GM12865 (cell line): ENCODE measurements at regions not wholly inside any gene's neighbourhood (a gene's known extent, or its start where the extent isn't known, plus 50 kb on each side); places are given as distances from the start of the nearest gene placed in this dataset.
"Not testable (repeated sequence)": the region's sequence is repeated elsewhere in the genome, so short reads cannot be mapped to it uniquely, and the experiment has no call there.

Experiments used
- DNase-seq: peaks from one replicate; pipeline ENCODE4 v3.0.0; 2010; ENCODE audit warnings: low read depth
- H3K4me3 ChIP-seq: 2 replicates; pipeline ENCODE4 v1.5.1; 2011; ENCODE audit warnings: mild to moderate bottlenecking, low read depth, low read length, control low read depth
- CTCF ChIP-seq: IDR thresholded peaks from 2 replicates; pipeline ENCODE4 v1.5.1; 2011; ENCODE audit warnings: low read length, control low read depth, low read depth, inconsistent platforms; ENCODE audit not compliant: insufficient read depth; ENCODE audit errors: missing control alignments

DNA sequence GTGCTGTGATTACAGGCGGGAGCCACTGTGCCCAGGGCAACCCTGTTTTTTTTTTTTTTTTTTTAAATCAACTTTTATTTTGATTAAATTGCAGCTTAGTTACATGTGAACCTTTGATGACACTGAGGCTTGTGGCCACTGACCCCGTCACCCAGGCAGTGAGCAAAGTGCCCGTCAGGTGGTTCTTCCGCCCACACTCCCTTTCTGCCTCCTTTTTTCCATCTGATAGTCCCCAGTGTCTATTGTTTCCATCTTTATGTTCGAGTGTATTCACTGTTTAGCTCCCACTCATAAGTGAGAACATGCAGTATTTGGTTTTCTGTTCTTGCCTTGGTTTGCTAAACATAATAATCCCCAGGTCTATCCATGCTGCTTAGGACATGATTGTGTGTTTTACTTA lies 110.9 kb upstream of the GRK3 start:
- no peak overlapping the region for H3K4me3 ChIP-seq
- no peak for DNase-seq
- no peak for TF ChIP-seq CTCF

- H3K4me3 ChIP-seq, DNase-seq: not testable (repeated sequence)
These were observed 108.0 kb upstream of the GRK3 start for GRCh38 chr22:25456300-25457043.

DNA sequence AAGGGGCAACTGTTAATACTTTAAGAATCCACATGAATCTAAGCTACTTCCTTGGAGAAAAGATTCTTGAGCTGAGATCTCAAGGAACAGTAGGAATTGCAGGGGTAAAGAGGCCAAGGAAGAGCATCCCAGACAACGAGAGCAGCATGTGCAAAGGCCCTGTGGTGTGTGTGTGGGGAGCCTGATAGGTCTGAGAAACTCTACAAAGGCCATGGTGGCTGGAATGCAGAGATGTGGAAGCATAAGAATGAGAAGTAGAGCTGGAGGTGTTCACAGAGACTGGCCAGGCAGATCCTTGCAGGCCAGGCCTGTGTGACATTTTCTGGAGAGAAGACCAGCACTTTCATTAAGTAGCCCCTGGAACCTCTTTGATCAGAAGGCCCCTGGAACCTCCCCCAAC lies 105.8 kb upstream of the GRK3 start:
- not testable (repeated sequence) for H3K4me3 ChIP-seq, DNase-seq

- not testable (repeated sequence) for DNase-seq, H3K4me3 ChIP-seq
These were observed 103.8 kb upstream of the GRK3 start for GRCh38 chr22:25460682-25461081.

- no peak for DNase-seq
- no peak for TF ChIP-seq CTCF
- no peak overlapping the region for H3K4me3 ChIP-seq
These were observed 103.2 kb upstream of the GRK3 start for GRCh38 chr22:25461301-25461700.

DNA sequence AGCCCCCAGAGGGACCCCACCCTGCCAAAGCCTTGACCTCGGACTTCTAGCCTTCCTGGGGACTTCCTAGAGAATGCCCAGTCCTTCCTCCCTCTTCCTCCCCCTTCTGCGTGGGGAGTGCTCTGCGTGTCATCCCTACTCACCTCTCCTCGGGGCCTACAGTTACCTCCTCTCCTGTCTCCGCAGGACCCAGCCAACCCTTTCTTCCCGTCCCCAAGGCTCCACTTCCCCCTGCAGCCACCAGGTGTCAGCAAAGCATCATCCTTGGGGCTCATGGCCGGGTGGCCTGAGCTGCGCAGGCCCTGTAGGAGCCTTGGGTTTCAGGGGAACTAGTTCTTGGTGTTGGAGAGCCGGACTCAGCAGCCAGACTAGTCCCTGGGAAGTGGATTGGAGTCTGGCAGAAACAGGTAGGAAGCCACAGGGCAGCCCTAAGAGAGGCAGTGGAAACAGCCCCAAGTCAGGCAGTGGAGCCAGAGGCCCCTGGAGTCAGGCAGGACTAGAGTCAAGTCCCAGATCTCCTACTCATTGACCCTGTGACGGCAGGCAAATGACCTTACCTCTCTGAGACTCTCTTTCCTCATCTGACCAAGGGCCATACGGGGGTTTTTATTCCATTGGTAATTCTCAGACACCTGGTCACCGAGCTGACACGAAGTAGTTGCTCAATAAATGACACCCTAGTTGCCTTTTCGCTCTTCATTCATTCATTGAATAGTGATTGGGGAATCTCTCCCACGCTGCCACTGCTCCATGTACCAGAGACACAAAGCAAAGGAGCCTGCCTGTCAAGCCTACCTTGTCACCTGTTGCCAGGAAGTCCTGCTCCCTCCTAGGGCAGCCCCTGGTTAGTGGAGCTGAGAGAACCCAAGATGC lies 101.8 kb upstream of the GRK3 start:
- not testable (repeated sequence) for H3K4me3 ChIP-seq
- DNase-seq, result peak; percentile 86
- peak; percentile 98 for TF ChIP-seq CTCF

- H3K4me3 ChIP-seq, DNase-seq: not testable (repeated sequence)
These were observed 101.2 kb upstream of the GRK3 start for GRCh38 chr22:25463347-25463628.

DNA sequence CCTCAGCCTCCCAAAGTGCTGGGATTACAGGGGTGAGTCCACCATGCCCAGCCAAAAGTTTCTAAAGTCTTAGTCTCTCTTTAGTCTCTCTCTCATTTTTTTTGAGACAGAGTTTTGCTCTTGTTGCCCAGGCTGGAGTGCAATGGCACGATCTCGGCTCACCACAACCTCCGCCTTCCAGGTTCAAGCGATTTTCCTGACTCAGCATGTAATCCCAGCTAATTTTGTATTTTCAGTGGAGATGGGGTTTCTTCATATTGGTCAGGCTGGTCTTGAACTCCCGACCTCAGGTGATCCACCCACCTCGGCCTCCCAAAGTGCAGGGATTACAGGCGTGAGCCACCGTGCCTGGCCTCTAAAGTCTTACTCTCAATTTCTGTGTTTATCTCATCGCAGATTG lies 100.1 kb upstream of the GRK3 start:
- H3K4me3 ChIP-seq, result not testable (repeated sequence)

GRCh38 chr22:25465949-25466348 lies 98.5 kb upstream of the GRK3 start:
- TF ChIP-seq CTCF, result no peak
- DNase-seq, result no peak
- H3K4me3 ChIP-seq, result no peak overlapping the region

More for the DNA sequence above, 100.1 kb upstream of the GRK3 start:
- DNase-seq, result not testable (repeated sequence)
